NB4 (cell line): ENCODE measurements at regions not wholly inside any gene's neighbourhood (a gene's known extent, or its start where the extent isn't known, plus 50 kb on each side); places are given as distances from the start of the nearest gene placed in this dataset.

Experiments used
- DNase-seq: peaks from one replicate; pipeline ENCODE4 v3.0.0; 2010; ENCODE audit warnings: low read depth
- H3K4me3 ChIP-seq: one replicate; pipeline ENCODE4 v1.5.1; 2011; ENCODE audit warnings: mild to moderate bottlenecking, low read depth, low read length, moderate library complexity
- CTCF ChIP-seq: IDR thresholded peaks from one replicate; pipeline ENCODE4 v1.5.1; 2012; ENCODE audit warnings: low read depth, low read length
- MYC ChIP-seq: IDR thresholded peaks from 2 replicates; pipeline ENCODE4 v1.6.1; 2011; ENCODE audit warnings: low read depth, low read length
- POLR2A ChIP-seq: IDR thresholded peaks from 2 replicates; pipeline ENCODE4 v1.6.1; 2011; ENCODE audit warnings: mild to moderate bottlenecking; ENCODE audit not compliant: insufficient read length; ENCODE audit errors: extremely low read depth
- TF ChIP-seq, protein P1 (sequence below): IDR thresholded peaks from 2 replicates; pipeline ENCODE4 v1.6.1; 2011; ENCODE audit warnings: low read depth, low read length

GRCh38 chr13:73911361-73911760 lies 222.8 kb downstream of the KLF12 start:
- TF ChIP-seq MYC: no peak
- no peak for TF ChIP-seq CTCF
- no peak for TF ChIP-seq POLR2A
- TF ChIP-seq, protein P1, sequence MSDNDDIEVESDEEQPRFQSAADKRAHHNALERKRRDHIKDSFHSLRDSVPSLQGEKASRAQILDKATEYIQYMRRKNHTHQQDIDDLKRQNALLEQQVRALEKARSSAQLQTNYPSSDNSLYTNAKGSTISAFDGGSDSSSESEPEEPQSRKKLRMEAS: no peak
- H3K4me3 ChIP-seq: no peak overlapping the region
- DNase-seq: no peak

DNA sequence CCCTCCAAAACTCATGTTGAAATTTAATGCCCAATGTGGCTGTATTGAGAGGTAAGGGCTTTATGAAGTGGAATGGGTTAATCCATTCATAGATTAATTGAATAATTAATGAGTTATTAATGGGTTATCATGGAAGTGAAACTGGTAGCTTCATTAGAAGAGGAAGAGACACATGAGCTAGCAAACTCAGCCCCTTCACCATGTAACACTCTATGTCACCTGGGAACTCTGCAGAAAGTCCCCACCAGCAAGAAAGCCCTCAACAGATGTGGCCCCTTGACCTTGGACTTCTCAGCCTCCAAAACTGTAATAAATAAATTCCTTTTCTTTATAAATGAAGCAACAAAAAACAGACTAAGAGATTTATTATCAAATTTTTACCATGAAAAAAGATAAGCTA lies 223.5 kb downstream of the KLF12 start:
- DNase-seq: no peak

DNA sequence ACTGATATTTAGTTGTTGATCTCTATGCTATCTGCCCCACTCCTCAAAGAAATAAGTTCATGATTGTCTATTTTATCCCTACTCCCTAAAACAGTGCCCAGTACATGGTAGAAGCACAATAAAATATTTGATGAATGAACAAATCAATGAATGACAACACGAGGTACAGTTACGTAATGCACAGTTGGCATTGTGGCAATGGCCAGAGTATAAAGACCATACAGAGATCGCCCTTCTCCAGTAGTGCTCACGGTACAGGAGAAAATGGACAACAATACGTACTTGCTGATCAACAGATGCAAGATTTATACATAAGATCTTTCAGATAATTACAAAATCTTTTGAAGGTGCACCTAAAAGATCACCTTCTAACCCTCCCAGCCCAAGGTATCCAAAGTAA lies 225.4 kb downstream of the KLF12 start:
- no peak for DNase-seq
- H3K4me3 ChIP-seq: no peak overlapping the region
- TF ChIP-seq, protein P1: no peak
- TF ChIP-seq MYC (no peak), POLR2A (no peak), CTCF (no peak)

More for the DNA sequence above, 223.5 kb downstream of the KLF12 start:
- TF ChIP-seq, protein P1: no peak
- no peak overlapping the region for H3K4me3 ChIP-seq

DNA sequence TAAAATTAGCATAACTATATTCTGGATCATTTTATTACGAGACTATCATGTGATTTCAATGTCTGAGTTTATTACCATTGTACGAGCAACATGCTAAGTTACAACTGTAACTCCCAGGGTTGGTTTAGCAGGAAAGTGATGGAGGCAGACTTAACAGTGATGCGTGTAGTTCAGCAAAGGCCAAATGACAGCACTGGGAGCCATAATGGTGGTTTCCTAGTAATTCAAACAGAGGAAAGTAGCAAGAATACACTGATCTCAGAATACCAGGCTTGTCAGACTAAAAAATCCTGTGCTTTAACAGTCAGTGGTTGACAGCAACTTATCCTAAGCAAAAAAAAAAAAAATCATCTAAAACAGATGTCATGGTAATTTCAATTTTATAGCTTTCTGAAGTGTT lies 229.6 kb downstream of the KLF12 start:
- TF ChIP-seq CTCF (no peak), MYC (no peak), POLR2A (no peak)
- TF ChIP-seq, protein P1: no peak
- no peak for DNase-seq

GRCh38 chr13:73903561-73903960 lies 230.6 kb downstream of the KLF12 start:
- TF ChIP-seq POLR2A (no peak), MYC (no peak), CTCF (no peak)
- TF ChIP-seq, protein P1: no peak
- no peak overlapping the region for H3K4me3 ChIP-seq
- DNase-seq: no peak

More for the DNA sequence above, 229.6 kb downstream of the KLF12 start:
- no peak overlapping the region for H3K4me3 ChIP-seq

GRCh38 chr13:73902847-73903246 lies 231.4 kb downstream of the KLF12 start:
- DNase-seq: no peak
- H3K4me3 ChIP-seq: no peak overlapping the region
- TF ChIP-seq CTCF: no peak
- TF ChIP-seq POLR2A: no peak
- TF ChIP-seq, protein P1: no peak
- no peak for TF ChIP-seq MYC
